Suppressor macrophage (primary cell): ENCODE measurements at regions not wholly inside any gene's neighbourhood (a gene's known extent, or its start where the extent isn't known, plus 50 kb on each side); places are given as distances from the start of the nearest gene placed in this dataset.
A peak's percentile ranks its signal among the peaks of the same experiment; 100 is the strongest.
"Not testable (repeated sequence)": the region's sequence is repeated elsewhere in the genome, so short reads cannot be mapped to it uniquely, and the experiment has no call there.

ENCODE experiments used
- DNase-seq, 4 experiments: peaks; one replicate each; pipeline ENCODE4 v3.0.0-alpha.2; 2020 to 2022

DNA sequence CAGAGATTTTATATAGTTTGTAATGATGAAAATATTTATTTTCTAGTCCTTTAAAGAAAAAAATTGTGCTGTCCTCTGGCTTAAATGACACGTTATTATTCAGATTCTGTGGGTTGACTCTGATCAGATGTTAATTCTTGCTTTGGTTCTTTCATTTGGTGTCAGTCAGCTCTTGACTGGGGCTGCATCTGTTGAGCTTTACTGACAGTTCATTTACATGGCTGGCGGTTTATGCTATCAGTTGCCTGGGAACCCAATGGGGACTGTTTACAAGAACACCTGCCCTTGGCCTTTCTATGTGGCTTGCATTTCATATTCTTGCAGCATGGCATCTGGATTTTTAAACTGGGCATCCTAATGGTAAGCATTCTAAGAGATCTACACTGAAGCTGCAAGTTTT, 667.1 kb upstream of the FBXO33 start:
- DNase-seq, result no peak

DNA sequence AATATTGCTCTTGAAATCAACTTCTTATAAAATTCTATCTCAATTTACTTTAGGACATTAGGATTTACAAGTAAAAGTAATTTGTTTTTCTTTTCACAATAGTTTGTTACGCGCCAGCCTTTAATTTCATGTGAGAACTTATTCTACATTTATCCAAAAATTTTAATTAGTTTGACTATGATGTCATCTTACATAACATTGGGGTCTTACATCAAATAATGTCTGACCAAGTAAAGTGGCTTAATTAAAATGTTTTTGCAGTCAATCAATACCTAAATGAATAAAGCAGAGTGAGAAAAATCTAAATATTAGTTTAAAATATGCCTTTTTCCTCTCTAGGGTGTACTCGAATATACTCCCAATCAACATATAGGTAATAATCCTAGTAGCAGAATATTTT, 666.2 kb upstream of the FBXO33 start:
- DNase-seq, result no peak

DNA sequence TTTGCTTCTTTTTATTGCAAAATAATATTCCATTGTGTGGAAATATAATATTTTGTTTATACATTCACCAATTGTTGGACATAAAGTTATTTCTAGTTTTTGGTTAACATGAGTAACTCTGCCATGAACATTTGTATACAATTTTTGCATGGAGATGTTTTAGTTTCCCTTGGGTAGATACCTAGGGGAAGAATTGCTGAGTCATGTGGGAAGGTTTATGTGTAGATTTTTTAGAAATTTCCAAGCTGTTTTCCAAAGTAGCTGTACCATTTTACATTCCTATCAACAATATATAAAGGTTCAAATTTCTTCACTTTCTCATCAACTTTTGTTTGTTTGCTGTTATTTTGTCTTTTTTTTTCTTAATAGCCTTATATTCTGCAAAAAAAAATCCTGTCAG, 664.7 kb upstream of the FBXO33 start:
- no peak for DNase-seq

DNA sequence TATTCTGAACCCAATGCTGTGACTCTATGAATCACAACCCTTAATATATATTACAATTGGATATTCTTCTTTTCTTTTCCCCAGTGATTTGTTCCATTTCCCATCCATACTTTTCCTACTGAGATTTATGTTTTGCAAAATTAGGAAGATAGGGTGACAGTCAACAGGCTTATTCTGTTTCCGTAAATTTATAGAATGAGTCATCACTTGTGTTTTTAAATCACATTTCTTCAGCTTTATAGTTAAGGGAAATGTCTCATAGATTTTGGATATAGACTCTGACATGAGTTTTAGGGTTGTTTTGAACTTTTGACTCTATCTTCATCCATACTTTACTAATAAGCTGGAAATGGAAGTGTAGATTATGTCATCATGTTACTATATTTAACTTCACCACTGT, 661.6 kb upstream of the FBXO33 start:
- DNase-seq, result no peak

DNA sequence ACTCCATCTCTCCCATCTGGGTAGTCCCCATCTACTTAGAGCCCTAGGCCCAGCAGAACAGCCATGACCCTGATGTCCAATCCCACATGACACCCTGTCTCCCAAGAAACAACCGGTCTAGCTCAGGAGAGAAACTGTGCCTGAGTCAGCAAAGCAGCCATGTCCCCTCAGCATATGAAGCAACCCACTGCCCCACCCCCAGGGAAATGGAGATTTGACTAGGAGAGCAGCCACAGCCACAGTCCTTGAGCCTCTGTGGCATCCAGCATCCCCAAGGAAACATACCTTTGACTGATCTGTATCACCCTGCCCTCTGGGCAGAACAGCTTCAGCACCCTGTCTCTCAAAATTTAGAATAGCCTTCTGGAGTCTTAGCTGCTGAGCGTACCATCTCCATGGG, 641.9 kb upstream of the FBXO33 start:
- no peak for DNase-seq

DNA sequence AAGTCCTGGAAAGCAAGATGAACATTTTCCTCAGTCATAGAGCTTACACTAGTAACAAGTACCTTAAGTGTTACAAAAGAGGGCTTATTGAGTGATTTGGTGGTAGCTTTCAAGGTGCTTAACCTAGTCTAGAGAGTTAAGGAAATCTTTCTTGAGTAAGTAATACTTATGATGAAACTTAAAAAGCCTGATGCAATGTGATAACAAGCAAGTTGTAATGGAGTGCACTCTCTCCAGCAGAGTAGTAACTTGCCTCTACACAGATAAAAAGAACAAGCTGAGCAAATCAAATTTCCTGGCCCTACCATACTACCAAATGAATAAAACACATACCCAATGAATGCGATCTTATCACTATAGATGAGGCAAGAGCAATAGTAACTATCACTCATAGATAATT, 639.9 kb upstream of the FBXO33 start:
- no peak for DNase-seq

DNA sequence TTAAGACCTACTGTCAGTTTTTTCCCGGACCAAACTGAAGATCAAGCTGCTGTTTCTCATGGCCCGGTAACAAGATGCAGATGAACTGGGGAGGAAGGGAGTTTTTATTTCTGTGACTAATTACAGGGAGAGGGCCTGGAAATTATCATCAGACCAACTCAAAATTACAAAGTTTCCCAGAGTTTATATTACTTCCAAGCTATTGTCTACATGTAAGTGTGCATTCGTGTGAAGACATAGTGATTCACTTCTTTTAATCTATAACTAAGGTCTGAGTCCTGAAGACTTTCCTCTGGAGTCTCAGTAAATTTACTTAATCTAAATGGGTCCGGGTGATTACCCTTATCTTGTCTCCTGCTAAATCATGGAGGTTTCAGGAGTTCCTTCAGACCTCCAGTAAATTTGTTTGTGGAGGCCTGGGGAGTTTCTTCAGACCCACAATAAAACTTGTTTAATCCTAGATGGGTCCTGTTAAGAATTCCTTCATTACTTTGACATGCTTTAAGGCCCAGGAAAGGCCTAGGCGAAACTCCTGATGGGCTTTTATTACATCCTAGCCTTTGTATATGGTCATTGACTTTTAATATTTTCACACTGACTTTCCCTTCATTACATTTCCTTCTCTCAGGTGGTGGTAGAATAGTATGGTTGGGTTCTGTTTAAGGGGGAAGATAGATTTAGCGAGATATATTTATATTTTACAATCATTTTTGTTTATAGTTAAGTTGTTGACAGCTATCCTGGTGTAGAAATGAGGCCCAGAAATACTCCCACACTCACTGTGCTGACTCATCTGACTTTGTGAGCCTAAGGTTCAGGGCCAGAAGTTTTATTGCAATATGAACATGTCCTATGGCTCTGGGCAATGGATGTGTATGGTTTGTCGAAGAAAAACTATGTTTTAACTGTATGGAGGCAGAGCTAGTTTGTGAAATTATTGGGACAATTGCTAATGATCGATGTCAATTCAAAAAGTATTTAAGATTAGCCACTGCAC, 627.0 kb upstream of the FBXO33 start:
- DNase-seq, result no peak

DNA sequence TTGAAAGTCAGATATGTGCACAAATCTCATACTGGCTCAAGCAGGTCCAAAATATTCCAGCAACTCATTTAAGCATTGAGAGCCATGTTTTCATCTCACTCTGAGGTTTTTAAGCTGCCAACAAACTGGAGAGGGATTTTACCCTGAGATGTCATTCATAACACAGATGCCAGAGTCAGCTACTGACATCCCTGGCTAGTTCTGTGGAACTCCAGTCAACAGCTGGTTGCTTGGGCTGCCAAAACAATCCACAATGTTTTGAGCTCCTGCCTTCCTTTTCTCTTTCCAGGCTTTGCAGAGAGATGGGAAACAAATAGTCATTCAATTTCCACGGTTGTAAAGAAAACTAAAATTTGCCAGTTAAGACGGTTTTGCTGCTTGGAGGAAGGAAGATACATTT, 621.2 kb upstream of the FBXO33 start:
- DNase-seq, result no peak

DNA sequence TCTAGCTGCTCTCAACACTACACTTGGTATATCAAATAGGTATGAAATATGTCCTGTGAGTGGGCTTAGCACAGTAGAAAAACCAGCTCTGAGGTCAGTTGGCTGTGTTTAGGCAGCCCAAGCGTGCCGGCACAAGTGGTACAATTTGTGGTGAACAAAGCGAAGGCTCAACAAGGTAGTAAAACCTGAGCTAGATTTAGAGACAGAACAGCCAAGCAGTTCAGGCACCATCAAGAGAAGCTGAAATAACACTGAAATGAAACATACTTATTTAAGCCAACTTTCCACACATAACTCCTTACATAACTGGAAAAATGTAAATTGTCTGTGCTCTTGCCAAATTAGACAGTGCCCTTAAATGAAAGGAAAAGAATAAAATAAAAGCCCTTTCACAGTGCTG, 596.8 kb upstream of the FBXO33 start:
- DNase-seq, result no peak

DNA sequence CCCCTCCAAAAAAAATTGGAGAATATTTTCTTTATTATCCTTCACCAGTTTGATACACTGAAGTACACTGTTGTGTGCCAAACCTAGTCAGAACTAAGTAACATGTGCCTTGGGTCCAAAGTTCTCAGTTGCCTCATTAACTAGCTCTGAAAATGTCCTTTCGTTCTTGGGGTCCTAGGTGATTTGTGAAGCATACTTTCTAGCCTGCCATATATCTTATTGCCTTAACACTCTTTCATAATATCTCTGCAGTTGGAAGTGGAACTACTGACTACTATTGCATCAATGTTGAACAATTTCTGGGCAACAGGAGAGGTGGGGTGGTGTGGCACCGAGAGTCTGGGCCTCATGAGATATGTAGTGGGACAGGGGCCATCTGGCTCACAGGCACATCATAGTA, 592.9 kb upstream of the FBXO33 start:
- no peak for DNase-seq

DNA sequence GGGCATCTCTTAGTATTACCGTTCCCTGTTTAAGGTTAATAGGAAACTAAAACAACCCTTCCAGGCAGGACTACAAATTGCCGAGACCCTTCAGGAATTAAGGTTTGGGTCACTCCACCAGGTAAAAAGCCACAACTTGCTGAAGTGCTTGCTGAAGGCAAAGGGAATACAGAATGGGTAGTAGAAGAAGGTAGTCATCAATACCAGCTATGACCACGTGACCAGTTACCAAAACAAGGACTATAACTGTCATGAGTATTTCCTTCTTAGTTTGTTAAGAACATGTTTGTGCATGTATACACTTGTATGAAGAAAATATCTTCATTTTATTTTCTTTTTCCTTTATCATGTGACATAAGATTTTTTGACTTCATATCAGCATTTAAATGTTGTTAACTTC, 578.7 kb upstream of the FBXO33 start:
- DNase-seq, result no peak

DNA sequence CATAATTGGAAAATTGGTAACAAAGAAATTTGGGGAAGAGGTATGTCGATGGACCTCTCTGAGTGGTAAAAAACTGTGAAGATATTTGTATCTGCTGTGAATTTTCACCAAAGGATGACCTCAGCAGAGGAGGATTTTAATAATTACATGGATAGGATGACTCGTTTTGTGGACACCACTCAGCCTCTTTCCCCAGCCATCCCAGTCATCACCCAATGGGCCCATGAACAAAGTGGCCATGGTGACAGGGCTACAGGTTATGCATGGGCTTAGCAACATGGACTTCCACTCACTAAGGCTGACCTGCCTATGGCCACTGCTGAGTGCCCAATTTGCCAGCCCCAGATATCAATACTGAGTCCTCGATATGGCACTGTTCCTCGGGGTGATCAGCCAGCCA, 577.5 kb upstream of the FBXO33 start:
- DNase-seq, result no peak

DNA sequence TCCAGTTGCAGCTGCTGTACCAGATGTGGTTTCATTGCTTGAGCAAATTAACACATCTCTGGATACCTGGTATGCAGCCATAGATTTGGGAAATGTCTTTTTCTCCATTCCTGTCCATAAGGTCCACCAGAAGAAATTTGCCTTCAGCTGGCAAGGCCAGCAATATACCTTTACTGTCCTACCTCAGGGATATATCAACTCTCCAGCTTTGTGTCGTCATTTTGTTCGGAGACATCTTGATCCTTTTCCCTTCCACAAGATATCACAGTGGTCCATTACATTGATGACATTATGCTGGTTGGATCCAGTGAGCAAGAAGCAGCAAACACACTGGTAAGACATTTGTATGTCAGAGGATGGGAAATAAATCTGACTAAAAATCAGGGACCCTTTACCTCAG, 576.1 kb upstream of the FBXO33 start:
- DNase-seq, result not testable (repeated sequence)

DNA sequence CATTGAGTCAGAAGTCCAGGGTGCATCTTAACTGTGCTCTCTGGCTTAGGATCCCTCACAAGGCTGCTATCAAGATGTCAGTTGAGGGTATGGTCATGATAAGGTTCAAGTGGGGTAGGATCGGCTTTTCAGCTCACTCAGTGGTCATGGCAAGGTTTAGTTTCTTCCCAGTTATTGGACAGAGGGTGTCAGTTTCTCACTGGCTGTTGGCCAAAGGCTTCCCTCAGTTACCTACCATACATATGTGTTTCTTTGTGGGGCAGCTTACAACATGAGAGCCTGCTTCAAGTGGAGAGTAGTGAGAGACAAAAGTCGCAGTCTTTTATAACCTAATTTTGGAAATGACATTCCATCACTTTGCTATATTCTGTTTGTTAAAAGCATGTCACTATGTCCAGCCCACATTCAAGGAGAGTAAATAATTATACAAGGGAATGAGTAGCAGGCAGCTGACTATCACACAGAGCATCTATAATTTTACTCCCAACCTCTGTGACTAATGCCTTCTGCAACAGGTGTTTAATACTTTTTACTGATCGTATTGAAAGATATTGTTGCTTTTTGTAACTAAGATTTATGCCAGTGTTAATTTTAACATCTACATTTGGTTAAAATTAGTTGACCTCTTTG, 572.8 kb upstream of the FBXO33 start:
- no peak for DNase-seq

DNA sequence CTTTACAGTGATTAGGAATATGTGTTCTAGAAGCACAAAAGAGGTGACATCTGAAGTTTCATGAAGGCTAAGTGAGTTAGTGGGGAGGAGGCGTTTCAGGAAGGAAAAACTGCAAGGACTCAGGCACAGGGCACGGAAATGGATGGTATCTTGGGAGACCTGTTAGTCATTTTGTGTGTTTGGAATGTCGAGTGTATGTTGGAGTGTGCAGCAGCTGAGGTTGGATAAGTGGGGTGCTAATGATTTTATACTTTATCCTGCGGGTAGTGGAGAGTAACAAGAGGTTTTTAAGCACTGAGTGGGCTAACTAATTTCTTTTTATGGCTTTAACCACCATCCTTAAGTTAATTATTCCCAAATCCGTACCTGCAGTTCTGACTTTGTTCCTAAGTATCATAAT, 571.5 kb upstream of the FBXO33 start:
- DNase-seq, result no peak

DNA sequence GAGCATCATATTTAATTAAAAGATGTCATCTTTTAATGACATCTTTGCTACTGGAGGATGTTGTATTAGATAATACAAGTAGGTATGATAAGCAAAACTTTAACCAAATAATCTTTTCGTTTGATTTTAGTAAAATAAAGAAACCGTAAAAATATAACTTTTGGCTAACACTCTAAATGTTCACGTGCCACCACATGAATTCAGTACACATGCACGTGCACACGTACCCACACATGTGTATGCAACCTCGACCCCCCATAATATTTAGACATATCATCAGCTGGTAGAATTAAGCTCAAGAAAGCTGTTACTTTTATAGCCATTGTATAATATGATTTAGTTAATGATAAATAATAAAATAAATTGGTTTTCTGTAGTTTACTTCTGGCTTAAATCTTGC, 566.6 kb upstream of the FBXO33 start:
- no peak for DNase-seq

DNA sequence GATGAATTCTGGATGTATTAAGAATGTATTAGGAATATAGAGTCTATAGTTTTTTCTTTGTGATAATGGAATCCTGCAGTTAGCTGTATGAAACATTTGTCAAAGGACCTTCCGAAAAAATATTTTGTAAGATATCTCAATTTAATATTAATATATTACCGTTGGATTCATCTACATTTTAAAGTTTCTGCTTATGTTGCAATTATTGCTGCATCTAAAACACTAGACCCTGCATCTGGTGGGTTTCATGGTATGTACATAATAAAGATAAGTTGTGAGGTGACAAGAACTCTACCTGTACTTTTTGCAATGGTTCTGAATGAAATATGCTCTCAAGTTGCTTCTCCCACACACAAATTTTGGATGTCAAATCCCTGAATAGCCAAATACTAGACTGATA, 565.9 kb upstream of the FBXO33 start:
- no peak for DNase-seq

DNA sequence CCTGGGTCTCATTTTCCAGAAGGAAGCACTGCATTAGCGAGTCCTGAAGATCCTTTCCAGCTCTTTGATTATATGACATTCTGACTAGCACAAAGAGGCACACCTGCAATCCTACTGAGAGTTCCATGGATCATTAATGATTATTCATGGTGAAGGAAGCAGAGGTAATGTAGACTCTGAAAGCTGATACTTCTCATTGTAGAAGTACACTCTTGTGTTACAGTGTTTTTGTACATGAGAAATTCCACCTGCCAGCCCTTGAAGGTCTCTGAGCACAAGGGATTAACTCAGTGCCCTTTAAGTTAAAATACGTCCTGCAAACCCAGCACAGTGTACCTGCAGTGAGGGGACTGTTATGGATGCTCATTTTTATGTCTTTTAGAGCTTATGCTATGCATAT, 558.8 kb upstream of the FBXO33 start:
- no peak for DNase-seq

DNA sequence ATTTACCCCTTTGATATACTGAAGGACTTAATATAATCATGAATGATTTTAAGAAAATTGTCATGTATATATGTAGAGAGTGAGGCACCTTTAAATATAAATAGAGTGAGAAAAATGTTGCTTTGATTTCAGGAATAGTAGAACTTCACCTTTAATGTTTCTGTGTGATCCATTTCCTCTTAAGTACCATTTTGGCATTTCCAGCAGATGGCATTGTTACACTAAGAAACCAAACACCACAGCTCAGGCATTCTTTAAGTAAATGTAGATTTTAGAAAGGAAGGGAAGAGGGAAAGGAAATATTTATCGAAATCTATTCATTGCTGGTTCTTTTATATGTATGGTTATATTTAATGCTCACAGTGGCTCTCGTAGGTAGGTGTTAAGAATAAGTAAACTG, 556.7 kb upstream of the FBXO33 start:
- peak in 2 of 4 experiments; percentile 1 to 2 for DNase-seq

DNA sequence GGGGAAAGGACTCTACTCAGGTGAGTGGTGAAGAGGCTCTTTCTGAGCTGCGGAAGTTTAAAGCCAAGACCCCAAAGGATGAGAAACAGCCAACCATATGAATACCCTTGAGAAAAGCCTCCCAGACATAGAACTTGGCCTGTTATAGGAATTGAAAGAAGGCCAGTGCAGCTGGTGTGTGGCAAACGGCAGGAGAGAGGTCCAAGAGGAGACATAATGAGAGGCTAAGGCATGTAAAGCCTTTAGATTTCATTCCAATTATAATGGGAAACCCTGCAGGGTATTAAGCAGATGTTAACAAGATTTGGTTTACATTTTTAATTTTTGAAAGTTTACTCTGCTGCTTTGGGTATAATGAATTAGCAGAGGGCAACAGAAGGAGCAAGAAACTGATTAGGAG, 552.1 kb upstream of the FBXO33 start:
- no peak for DNase-seq

DNA sequence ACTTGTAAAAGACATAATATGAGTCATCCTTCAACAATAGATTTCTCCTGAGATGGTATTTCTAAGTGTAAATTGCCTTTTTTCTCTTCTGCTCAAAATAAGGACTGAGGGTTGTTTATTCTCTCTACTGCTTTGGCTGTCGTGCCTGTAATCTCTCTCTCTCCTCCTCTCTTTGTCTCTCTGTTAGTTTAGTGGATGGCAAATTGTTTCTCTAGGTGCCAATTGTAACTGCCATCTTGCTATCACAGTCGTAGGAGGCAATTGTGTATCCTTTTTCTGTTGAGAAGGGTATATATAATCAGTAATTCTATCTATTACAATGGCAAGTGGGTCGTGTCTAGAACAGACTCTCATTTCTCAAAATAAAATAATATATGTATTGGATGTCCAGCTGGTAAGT, 545.0 kb upstream of the FBXO33 start:
- DNase-seq, result no peak

DNA sequence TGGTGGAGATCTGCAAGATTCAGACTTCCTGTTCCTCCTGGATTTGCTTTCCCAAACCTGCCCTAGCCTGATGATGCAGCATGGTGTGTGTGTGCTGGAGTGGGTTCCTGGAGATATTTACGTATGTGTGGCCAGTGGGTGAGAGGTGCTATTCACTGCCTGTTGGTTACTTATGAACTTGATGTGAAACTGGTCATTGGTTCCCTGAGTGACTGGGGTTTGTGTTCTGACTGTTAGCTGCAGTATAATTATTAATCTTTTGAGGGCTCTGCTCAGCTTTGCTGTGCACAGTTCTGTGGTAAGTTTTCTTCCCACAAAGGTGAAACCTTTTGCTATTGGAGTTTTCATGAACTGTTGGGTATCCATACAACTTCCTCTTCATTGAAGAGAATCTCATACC, 541.8 kb upstream of the FBXO33 start:
- DNase-seq, result no peak

DNA sequence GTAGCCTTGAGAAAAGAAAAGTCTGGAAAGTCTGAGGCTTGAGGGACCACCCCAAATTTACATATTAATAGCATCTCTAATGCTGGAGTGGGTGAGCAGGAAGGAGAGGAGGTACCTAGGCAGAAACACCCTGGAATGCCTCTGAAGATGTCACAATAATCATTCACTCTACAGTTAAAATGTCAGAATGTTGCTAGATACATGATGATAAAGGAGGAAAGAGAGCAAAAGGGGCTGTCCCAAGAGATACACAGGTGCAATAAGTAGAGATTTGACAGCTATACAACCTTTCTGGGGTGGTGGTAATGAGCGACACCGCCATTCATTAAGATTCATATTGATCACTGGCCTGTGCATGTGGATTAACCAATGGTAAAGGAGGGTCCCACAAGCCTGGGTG, 540.5 kb upstream of the FBXO33 start:
- DNase-seq, result no peak

DNA sequence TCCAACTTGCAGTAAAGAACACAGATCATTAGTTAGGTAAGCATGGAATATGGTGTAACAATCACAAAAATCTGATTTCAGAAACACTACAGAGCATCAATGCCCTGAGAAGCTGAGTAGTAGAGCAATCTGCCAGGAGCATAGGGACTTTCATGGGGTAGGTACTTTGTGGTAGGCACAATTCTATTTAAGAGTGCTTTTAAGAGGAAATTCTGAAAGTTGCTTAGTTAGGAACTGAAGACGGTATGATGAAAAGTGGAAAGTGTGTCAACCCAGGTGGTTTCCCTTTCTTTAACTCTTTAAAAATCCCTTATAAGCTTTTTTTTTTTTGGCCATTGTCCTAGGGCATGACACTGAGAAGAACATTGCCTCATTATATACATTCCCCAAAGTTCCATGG, 535.7 kb upstream of the FBXO33 start:
- no peak for DNase-seq
